NCI-H1436 (cell line): ENCODE measurements at regions not wholly inside any gene's neighbourhood (a gene's known extent, or its start where the extent isn't known, plus 50 kb on each side); places are given as distances from the start of the nearest gene placed in this dataset.

Source experiments
- DNase-seq: peaks from one replicate; lab custom pipeline; 2025; lab: John Stamatoyannopoulos, UW

DNA sequence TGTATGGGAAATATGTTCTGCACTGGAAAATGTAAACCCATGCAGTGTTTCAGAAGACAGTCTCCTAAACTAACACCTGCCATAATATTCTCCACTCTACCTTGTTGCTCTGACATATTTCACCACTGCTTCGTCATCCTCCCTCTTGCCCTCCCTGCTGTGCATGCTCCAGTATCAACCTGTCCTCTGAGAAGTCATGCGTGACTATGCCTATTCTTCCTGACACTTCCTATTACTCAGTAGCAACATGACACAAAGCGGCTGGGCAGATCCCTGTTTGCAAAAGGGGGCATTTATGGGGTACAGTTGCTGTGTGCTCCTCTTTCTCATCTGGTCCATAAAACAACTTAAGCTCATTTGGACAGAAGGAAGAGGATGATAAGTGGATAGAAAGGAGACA lies 805.6 kb upstream of the EEF2KMT start:
- DNase-seq = no peak

DNA sequence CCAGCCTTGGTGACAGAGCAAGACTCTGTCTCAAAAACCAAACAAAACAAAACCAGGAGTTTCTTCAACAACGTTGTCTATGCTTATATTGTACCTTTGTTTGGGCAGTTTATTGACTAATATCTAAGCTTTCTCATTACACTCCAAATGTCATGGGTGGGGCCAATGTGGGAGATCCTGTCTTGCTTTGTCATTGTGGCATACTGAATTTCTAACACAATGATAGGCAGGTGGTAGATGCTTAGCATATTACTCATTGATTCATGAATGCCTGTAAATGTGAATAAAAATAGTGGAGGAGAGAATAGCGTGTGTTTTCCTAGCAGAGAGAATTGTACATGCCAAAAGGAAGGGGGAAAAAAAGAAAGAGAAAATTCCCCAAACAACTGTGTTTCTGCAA lies 802.5 kb upstream of the EEF2KMT start:
- DNase-seq = no peak

DNA sequence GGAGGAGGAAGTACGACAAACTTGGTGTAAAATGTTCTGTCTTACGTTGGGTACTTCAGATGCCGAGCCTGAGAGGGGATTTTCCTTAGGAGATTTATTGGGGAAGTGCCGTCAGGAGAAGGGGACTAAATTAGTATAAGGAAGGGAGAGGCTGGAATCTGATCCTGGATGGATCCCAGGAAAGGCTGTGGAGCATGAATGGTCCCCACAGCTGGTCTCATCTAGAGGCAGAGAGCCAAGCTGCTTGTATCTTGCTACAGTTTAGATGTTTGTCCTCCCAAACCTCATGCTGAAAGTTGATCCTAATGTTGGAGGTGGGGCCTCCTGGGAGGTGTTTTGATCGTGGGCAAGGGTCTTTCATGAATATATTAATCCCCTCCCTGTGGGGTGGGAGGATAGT lies 798.4 kb upstream of the EEF2KMT start:
- no peak for DNase-seq

DNA sequence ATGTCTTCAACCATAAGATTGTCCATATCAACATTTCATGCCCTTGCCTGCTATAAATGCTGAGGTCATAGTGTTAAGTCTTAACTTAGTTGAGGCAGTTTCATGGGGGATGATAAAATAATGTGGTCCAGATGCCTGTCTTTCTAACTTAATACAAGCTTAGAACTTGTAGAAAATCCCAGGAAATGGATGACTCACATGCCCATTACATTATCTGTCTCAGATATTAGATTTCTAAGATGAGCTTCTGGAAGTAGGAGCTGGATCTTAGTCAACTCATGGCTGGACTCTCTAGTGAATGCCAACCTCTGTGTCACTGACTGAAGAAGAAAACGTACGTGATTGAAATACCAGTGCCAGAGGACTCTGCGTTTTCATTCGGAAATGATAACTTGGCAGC lies 797.5 kb upstream of the EEF2KMT start:
- no peak for DNase-seq

DNA sequence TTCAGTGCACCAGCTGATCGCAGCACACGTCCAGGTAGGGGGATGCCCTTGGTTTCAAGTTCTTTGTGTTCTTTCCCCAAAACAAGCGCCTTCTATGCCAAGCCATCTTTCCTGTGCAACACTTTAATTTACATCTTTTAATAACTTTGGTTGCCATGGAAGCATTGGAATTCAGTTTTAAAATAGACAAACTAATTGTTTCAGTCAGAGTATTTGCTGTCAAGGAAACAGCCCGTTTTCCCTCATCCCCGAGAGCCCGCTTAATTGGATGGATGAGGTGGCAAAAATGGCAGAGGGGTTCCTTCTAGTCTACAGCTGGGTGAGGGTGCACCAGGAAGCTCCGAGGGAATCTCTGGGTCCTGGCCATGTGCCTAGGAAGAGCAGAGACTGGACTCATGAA lies 793.7 kb upstream of the EEF2KMT start:
- no peak for DNase-seq

DNA sequence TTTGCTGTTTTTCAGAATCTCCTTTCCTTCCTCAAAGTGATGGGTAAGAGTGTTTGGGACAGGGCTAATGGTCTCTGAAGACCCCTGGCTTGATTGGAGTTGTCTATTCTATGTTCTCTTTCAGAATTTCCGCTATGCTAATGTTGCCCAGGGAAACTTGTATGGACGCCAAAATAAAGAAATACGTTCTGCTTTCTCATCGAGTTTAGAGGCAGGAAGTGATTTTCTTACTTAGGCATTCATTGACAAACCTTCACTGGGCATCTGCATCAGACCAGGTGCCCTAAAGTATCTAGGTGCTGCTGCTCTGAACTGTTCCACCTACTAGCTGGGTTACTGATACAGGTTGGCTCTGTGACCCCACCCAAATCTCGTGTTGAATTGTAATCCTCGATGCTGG lies 787.9 kb upstream of the EEF2KMT start:
- no peak for DNase-seq

DNA sequence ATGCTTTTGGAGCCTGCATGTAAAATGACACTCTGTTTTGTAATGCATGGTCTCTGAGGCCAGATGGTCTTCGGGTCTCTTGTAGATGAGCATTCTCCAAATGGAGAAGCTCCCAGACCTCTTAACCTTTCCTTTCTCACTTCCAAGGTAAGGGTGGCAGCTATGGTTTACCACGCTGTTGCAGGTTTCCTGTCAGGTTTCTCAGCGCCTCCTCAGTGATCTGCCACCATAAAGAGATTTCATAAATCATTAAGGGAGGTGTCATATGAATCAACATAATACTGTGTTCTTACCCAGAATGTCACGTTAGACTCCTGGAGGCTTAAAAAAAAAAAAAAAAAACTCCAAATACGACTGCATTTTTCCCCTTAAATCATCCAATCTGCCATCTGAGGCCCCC lies 787.4 kb upstream of the EEF2KMT start:
- no peak for DNase-seq

DNA sequence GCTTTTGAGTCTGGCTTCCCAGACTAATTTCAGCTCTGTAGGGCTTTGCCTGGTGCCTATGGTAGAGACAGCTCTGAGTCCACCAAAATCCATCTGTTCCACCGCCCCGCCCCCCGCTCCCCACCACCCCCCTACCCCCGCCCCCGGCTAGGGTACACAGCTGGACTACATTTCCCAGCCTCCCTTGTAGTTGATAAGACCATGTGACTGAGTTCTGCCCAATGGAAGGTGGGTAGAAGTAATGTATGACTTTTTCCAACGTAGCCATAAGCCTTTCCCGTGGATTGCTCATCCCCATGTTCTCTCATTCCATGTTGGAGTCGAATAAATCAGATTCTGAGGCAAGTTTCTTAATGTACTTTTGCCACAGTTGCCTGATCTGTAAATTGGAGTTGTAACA lies 786.7 kb upstream of the EEF2KMT start:
- DNase-seq = no peak

DNA sequence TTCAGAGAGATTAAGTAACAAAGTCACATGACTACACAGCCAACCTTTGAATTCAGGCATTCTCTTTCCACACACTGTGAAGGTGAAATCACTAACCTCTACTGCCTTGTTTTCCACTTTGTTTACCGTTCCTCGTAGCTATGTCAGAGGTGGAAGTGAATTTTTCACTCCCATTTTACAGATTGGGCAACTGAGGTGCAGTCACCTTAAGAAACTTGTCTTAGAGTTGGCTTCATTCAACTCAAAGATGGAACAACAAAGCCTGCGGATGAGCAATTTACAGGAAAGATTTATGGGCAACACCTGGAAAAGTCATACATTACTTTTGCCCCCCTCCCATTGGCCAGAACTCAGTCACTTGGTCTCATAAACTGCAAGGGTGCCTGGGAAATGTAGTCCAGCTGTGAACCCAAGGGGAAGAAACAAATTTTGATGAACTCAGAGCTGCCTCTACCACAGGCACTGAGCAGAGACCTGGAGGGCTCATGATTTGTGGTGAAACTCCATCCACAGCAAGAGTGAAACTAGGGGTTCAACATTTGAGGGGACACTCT lies 784.6 kb upstream of the EEF2KMT start:
- DNase-seq = no peak

DNA sequence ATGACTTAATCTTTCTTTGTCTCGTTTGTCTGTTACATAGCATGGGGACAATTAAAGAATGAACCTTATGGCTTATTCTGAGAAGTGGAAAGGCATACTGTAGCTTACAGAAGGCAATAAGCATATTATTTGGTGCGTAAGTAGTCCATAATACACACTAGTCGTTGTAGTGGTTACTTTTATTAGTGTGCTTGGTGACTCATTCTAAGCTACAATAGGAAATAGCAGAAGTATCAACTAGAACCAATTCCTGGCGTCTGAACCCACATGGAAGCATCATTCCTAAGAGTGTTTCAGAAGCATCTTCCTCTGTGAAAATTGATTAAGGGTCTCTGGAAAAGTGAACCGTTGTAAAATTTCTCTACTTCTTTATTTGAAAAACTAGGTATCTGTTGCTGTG lies 777.8 kb upstream of the EEF2KMT start:
- no peak for DNase-seq

DNA sequence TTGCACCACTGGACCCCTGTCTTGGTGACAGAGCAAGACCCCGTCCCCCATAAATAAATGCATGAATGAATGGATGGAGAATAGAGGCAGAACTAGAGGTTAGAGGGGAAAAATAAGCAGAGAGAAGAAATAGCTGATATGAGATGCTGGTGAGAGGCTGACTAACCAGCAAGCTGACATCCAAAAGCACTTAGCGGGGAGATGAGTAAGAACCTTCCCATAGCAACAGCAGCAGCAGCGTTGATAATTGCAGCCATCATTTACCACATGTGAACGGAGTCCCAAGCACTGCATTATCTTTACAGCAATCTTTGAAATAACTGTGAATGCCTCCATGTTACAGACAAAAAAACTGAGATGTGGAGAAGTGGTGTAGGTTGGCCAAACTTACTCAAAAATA lies 777.3 kb upstream of the EEF2KMT start:
- no peak for DNase-seq

DNA sequence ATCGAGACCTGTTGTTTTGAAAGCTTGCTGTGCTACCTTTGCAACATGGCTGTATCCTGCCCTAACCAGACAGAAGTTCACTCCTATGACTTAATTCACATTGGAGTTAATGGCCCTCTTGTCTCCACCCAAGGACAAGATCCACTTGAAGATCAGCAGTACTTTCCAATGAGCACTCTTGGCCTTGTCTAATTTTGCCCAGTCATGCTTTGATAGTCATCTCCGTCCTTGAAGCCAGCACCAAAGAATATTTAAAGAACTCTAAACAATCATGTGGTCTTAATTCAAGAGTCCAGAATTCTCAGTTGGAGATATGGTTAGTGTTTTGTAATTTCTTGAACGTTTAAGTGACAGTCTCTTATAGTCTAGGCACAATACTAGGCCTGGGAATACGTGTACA lies 775.6 kb upstream of the EEF2KMT start:
- DNase-seq = no peak

DNA sequence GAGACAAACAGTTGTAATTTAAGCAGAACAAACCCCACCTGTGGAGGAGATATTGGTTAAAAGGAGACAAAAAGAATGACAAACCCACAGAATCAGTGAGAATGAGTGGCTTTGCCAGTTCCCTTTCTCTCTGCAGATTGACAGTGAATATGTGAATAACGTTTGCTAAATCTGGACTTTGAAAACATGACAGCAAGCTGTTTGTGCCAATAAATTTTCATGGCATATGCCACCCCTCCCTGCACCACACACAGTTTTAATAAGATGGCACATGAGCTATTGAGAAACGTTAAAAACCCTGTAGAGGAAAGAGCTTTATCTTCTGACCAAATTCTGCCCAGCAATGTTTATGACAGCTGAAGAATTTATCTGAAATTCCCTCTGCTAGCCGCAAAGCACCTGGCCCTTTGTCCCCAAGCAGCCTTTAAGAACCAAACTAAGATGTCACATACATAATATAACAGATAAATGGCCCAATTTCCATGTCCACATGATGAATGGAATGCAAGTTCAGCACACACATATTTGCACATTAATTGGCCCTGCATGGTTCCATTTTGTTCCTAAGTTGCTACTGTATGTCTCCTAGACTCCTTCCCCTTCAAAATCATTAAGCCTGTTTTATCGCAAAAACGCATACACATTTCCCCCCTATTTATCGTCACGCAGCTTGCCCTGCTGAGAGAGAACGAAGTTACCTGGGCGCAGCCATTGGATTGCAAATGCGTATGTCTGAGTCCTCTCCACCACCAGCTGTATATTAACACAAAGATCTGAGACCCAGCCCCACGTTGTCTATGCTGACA lies 773.5 kb upstream of the EEF2KMT start:
- no peak for DNase-seq

DNA sequence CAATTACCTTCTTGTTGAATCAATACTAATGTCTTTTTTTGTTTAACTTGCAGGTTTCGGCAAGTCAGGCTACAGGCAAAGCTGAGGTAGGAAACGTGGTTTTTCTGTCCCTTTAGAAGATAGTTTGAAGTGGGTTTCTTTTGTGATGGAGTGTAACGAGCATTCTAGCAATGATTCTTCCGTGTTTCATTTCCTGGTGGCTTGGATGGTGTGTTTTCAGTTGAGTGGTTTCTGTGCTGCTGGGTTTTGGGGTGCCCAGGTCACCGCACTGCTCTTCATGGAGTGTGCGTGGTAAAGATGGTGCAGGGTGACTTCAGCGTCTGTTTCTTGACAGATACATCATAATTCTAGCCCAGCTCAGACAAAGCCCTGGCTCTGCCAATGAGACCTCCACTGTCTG lies 769.7 kb upstream of the EEF2KMT start:
- no peak for DNase-seq

DNA sequence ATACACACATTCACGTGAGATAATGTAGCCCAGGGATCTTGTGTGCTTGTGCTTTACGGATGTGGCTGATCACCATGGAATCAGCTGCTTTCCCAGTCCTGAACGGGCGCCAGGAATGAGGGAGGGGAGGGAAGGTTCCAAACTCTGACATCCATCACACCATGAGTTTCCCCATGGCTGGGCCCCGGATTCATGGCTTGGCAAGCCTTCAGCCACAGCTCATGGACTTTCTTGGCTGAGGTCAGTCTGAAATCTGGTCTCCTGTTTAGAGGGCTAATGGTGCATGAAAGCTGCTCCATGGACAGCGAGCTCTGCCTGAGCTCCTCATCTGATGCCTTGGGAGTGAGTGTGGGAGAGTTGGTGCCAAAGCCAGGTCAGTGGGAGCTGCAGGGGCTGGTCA lies 767.6 kb upstream of the EEF2KMT start:
- DNase-seq = no peak

DNA sequence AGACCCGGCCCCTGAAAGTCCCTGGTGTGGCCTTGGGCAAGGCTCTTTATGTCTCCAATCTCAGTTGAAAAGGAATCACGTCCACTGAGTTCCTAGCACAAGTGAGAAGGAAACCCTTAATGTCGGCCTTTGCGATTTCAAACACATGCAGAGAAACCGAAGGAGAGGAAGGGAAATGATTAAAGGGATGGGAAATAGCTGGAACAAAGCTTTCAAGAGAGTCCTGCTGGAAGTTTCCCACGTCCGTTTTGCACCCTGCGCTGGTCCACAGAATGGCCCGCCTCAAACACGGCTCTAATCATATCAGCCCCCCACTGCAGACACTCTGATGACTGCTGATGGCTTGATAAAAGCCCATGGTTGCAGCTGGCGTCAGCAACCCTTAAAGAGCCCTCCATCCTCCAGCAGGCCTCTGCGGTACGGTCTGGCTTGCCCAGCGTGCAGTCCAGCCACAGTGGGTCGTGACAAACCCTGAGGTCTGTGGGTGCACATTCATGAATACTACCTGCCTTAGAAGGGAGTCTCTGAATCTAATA lies 765.5 kb upstream of the EEF2KMT start:
- DNase-seq = no peak

DNA sequence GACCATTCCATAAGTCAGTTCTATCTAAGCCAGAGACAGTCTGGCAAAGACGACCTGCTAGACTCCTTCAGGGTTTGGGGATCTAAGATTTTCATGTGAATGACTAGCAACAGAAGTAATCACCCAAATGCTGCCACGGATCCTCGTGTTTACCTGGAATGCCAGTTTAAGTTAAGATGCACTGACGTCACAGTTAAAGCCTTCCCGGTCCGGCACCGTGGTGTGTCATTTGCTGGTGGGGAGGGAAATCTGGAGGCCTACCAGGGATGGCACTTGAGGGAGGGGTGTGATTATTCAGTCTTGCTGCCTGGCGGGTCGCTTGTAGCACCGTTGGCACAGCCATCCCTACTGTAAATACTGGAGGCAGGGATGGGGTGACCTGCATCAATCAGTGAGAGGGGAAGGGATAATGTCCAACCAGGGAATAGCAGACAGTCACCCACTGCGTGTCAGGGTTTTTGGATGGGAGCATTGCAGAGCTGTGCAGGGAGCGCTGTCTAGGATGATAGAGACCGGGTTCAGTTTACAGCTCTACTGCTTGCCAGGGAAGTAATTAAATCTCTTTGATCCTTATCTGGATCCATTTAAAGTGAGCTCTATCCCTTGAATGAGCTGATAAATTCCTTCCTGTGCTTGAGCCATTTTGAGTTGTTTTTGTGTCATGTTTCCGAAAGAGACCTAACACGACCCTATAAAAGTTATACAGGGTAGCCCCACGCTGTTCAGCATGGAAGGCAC lies 764.7 kb upstream of the EEF2KMT start:
- DNase-seq = no peak

DNA sequence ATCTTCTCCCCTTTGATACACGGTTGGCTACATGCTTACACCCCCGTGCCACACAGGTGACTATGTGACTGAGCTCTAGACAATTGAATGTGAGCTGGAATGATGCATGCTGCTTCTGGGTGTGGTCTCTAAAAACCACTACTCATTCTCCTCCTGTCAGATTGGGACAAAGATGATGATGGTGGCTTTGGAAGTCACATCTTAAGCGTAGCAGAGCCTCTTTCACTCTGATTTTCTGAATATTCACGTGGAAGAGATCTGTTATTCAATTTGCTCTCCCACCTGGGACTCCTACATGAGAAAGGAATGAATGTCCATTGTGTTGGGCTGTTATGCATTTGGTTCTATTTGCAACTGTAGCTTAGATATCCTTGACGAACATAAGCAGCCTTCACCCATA lies 763.6 kb upstream of the EEF2KMT start:
- no peak for DNase-seq

DNA sequence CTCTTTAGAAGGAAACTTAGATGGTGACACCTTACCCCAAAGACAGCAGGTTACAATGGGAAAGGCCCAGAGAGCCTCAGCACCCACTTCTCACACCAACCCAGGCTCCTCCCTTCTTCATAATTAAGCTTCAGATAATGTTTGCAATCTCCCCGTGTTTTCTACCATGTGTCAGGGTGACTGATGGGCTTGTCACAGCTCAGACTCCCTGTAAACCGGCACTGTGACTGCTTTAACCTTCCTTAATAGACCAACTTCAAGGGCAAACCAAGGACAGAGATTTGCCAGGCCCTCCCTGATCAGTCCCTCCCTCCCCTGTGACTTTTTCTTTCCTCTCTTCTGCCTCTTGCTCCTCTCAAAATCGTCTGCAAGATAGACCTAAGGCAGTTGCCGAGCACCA lies 760.6 kb upstream of the EEF2KMT start:
- DNase-seq = no peak

DNA sequence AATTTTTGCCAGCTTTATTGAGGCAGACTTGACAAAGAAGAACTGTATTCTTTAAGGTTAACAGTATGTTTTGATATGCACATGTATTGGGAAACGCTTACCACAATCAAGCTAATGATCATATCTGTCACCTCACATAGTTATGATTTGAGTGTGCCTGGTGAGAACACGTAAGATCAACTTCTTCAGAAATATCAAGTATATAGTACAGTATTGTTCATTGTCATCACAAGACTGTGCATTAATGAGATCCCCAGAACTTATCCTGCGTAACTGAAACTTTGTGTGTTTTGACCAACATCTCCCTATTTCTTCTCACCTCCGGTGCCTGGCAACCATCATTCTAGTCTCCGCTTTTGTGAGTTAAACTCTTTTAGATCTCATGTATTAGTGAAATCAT lies 756.4 kb upstream of the EEF2KMT start:
- no peak for DNase-seq

DNA sequence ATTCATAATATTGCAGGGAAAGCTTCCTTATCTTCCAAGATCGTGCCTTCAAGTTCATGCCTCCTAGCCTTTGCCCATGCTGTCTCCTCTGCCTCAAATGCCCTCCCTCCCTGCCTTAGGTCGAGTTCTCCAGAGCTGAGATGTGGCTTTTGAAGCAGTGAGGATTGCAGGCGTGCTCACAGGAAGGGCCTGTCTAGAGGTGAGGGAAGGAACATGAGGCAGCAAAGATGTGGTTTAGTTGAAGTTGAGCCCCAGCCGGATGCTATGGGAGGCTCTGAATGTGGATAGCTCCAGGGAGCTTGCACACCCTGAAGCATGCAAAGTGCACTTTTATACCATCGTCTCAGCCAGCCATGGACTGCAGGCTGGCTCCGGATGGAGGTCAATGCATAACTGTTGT lies 754.6 kb upstream of the EEF2KMT start:
- no peak for DNase-seq

DNA sequence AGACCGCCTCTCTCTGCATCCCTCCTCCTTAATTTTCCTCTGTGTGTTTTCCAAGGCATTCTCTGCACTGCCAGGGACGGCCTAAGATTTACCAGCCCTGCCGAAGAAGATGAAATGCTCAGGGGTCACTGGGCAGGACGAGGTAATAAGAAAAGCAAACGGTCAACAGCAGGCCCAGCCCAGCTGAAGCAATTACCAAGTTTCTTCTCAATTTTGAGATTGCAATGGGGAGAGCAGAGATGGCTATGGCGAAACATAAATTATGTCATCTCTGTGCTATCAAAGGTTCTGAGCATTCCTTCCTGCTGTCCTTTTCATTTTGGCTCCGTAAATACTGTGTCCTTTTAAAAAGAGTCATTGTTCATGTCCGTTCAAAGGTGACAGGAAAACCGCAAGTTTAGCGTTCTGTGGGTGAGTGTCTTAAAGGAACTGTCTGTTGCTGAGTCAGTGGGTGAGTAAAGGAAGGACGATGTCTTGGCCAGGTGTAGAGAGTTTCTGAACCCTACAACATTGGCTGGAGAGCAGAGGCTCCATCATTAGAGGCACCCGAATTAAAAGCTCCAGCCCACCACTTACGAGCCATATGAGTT lies 753.9 kb upstream of the EEF2KMT start:
- no peak for DNase-seq
